ENCODE measurements at regions not wholly inside any gene's neighbourhood (a gene's known extent, or its start where the extent isn't known, plus 50 kb on each side); places are given as distances from the start of the nearest gene placed in this dataset.
"Not testable (repeated sequence)": the region's sequence is repeated elsewhere in the genome, so short reads cannot be mapped to it uniquely, and the experiment has no call there.

DNA sequence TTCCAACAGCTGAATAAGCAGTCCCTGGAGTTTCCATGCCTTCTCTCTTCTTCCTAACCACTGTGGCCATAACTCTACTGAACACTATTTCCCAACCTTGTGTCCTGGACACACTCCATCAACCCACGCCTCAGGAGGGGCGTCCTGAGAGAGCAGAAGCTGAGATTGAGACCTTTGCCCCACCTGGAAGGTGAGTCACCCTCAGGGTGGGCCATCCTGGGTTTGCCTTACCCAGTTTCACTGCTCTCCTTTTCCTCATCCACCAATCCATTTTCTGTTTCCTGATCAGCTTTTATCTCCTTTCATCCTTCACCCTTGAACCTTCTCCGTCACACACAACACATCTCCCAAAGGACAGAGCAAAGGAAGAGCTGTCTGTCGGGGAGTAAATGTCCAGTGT lies 91.4 kb downstream of the TMEM130 start:
- no peak for DNase-seq

DNA sequence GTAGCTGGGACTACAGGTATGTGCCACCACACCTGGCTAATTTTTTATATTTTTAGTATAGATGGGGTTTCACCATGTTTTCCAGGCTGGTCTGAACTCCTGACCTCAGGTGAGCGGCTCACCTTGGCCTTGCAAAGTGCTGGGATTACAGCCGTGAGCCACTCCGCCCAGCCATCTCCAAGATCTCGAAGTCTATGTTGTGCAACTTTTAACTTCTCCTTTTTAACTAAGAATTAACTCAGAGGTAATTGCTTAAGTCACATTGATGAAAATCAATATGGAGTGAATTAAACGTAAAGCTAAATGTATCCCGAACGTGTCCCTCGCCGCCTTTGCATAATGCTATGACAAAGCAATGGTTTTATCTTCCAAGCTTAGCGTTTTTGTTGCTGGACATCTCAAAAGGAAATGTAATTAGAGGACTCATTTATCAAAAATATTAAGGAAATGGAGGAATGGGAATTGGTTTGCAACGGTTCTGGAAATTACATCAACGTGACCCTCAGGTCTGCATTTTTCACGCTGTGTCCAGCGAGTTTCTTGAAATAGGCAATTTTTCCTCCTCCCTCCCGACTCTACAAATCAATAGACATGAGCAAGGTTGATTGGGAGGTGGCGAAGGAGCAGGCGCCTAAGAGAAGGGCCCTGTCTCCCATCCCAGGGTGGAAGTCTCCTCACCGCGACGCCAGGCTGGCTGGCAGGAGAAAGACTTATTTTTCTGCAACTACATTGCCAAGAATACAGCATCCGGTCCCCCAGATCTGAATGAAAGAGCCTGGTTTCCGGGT lies 89.8 kb downstream of the TMEM130 start:
- DNase-seq: no peak

DNA sequence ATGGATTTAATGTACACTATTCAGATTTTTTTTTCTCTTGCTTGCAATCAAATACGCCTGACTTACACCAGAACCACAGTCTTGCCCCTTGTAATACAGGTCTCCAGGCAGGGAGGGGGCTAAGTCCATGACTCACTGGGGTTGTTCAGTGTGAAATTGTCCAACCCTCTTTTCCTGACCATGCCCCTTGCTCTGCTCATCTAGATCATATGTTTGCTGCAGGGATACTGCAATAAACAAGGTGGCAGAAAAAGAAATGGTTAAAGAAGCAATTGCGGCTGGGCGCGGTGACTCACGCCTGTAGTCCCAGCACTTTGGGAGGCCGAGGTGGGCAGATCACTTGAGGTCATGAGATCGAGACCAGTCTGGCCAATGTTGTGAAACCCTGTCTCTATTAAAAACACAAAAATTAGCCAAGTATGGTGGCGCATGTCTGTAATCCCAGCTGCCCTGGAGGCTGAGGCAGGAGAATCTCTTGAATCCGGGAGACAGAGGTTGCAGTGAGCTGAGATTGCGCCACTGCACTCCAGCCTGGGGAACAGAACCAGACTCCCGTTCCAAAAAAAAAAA lies 85.5 kb downstream of the TMEM130 start:
- no peak for DNase-seq

DNA sequence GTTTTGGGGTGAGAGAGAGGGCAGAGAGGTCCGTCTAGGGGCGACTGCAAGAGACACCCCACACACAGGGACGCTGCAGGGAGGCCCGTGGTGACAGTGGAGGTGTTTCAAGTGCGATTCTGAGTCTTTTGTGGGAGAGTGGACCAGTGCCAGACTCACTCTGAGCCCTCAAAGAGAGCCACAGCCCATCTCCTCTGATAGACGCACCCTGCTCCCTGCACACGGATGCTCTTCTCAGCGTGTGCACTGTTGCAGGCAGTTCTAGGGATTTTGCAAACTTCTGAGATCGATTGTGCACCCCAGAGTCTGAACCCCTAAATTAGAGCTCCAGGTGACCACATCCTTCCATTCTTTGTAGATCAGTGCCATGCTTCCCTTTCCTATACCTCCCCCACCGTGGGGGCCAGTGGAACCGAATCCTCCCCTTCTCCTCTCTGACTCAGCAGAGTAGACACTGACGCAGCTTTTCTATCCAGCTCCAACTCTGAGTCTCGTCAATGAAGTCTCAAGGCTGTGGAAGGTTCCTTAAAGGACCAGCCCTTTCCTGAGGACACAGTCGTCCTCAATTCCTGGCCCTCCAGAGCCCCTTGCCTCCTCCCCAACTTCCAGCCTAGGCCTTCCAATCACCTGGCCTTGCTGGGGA lies 83.8 kb downstream of the TMEM130 start:
- DNase-seq: no peak

DNA sequence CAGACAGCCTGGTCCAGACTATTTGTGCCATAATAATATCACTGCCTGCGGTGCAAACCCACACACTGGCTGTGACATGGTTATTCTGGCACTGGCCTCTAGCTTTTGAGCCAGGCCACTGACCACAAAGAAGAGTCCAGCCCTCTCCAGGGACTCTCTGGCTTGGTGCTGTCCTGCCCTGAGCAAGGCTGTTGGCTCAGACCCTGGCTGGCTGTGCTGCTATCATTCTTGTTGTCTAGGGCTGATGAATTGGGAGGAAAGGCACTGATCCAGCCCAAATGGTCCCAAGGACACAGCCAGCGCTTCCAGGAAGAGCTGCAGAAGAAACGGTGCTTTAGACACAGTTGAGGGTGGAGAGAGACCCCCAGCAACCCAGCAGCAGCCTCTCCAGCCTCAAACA lies 80.8 kb downstream of the TMEM130 start:
- DNase-seq: no peak

DNA sequence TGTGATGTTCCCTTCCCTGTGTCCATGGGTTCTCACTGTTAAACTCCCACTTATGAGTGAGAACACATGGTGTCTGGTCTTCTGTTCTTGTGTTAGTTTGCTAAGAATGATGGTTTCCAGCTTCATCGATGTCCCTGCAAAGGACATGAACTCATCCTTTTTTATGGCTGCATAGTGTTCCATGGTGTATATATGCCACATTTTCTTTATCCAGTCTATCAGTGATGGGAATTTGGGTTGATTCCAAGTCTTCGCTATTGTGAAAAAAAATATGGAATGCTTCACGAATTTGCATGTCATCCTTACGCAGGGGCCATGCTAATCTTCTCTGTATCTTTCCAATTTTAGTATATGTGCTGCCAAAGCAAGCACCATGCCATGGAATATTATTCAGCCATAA lies 75.4 kb downstream of the TMEM130 start:
- not testable (repeated sequence) for DNase-seq

DNA sequence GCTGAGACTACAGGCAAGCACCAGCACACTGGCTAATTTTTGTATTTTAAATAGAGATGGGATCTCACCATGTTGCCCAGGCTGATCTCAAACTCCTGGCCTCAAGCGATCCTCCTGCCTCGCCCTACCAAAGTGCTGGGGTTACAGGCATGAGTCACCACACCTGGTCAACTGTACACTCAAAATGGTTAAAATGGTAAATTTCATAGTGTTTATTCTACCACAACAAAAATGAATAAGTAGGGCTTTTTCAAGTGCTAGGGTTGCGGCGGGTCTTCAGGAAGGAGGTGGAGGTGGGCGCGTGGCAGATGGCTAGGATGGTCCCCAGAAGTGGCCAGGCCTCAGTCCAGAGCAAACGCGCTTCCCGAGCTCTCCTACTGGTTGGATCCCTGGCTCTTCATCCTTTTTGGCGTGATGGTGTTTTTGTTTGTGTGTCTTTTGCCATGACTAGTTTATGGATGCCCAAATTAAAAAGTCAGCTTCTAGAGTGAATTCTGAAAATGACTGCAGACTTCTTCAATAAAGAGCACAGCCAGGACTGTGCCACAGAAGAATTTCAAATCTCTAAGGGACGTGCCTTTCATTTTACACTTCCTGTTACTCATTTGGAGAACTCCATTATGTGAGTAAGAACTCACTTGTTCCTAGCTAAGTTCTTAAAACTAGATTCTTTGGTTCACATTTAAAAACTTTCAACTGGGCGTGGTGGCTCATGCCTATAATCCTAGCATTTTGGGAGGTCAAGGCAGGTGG lies 73.9 kb downstream of the TMEM130 start:
- DNase-seq: no peak
